Activated CD4-positive, alpha-beta T cell treated with anti-CD3 and anti-CD28 coated beads, Interleukin-2, Interleukin-4, amounts not matched to agents 100 ng/mL and 50 ng/mL, durations not matched to agents 16 hours and 8 hours (primary cell): ENCODE measurements at regions not wholly inside any gene's neighbourhood (a gene's known extent, or its start where the extent isn't known, plus 50 kb on each side); places are given as distances from the start of the nearest gene placed in this dataset.

Experiments used
- DNase-seq: peaks from one replicate; pipeline ENCODE4 v3.0.0-alpha.2; 2020; ENCODE audit warnings: low spot score

DNA sequence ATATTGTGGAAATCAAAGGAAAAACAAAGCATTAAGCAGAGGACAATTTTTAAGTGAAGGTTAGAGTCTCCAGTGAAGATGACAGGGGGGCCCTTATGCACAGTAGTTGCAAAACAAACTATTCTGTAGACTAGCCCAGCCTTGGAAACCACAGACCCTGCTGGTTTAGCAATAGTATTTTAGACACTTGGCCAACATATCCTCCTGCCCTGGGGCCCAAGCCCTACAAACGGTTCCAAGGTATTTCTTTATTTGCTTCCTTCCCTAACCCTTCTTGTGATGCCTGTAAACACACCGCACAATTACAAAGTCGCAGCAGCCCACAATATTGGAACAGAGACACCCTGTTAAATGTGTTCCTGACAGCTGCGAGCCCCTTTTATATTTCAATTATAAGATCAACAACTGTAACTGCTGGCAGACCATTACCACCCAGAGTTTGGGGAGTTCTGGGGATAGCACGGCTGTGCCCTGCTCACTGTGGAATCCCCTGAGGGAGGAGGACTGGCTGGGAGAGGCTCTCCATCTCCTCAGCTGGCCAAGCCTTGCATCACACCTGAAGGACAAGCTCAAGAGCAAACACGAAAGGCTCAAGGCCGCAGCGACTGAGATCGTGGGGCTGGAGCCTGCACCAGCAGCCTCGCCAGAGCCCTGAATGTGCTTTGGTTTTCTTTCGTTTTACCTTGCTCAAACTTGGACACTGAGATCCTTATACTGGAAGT, 282.2 kb upstream of the ATP5MC3 start:
- DNase-seq = no peak

GRCh38 chr2:175463169-175463568, 281.7 kb upstream of the ATP5MC3 start:
- DNase-seq = no peak

GRCh38 chr2:175462246-175462645, 280.7 kb upstream of the ATP5MC3 start:
- no peak for DNase-seq

- DNase-seq = no peak
These were observed 280.3 kb upstream of the ATP5MC3 start for GRCh38 chr2:175461839-175462238.

- no peak for DNase-seq
These were observed 276.5 kb upstream of the ATP5MC3 start for GRCh38 chr2:175457895-175458448.

DNA sequence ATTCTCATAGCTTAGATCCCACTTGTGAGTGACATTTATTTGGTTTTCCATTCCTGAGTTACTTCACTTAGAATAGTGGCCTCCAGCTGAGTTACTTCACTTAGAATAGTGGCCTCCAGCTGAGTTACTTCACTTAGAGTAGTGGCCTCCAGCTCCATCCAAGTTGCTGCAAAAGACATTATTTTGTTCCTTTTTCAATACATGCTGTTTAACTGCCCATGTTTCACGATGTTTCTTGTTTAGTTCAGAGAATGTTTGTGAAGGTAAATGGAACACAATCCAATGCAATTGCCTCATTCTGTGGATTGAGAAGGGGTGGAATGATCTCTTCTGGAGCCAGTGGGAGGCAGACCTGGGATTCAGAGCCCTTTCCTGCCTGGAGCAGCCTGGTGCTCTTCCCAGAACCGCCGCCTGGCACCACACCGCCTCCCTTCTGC, 273.5 kb upstream of the ATP5MC3 start:
- no peak for DNase-seq

GRCh38 chr2:175450029-175450760, 268.7 kb upstream of the ATP5MC3 start:
- DNase-seq = no peak

DNA sequence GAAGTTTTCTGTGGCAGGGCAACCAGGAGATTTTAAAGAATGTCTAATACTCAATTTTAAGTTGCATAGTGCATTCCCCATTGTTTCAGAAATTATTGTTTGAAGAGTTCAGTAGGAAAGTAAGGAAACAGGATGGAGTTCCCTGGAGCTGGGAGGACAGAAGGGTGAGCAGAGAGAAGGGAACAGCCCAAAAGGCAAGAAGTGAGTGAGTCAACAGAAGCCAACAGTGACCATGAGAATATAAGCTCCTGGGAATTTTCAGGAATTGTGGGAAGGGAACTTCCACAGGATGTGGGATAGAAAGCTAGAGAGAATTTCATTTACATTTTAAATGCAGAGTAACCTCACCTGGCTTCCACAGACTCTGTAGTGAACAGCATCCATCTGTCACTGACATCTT, 268.1 kb upstream of the ATP5MC3 start:
- DNase-seq = no peak

DNA sequence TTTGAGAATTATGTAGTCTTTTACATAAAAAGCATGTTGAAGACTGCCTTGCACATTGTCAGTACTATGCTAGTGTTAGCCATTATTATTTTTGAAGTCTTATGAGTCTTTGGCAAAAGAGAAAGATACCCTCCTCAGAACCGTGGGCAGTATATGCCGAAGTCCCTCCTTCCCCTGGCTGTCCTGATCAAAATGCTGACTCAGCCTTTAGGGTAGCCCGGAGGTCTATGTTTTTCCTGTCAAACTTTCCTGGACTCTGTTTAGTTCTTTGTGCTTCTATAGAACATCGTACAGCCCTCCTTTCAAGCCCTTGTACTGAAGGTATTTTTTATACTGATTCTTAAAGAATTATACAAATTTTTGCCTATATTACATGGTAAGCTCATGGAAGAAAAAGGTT, 264.7 kb upstream of the ATP5MC3 start:
- DNase-seq = no peak

DNA sequence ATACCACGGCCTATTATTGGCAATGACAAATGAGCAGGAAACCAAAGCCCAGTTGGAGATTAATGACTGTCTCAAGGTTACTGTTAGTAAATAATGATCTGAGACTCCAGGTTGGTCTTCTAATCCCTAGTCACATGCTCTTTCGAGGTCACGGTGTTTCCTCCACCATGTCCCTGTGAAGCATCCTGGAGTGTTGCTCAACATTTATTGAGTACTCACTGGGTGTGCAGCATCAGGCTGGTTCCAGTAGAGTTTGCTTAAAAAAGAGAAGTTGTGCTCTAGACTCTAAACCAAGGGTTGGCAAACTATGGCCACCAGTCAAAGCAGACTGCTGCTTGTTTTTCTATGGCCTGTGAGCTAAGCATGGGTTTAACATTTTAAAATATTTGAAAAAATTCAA, 263.8 kb upstream of the ATP5MC3 start:
- no peak for DNase-seq

DNA sequence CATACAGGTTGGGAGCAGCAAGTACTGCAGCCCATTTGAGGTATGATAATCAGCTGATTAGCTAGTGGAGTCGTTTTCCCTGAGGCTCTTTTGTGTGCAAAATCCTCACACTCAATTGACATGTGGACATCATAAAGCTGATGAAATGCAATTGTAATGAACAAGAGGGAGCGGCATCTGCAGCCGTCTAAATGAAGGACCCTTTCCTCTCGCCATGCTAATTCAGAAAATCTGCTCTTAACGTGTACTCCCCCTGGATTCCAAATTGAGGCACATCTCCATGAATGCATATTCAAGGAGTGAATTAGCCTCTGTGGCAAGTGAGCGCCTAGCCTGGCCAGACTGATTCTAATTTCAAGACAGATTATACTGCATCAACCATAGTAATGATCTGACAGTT, 260.9 kb upstream of the ATP5MC3 start:
- no peak for DNase-seq

- no peak for DNase-seq
These were observed 259.8 kb upstream of the ATP5MC3 start for GRCh38 chr2:175441181-175441761.

- DNase-seq = no peak
These were observed 257.9 kb upstream of the ATP5MC3 start for GRCh38 chr2:175439416-175439815.

DNA sequence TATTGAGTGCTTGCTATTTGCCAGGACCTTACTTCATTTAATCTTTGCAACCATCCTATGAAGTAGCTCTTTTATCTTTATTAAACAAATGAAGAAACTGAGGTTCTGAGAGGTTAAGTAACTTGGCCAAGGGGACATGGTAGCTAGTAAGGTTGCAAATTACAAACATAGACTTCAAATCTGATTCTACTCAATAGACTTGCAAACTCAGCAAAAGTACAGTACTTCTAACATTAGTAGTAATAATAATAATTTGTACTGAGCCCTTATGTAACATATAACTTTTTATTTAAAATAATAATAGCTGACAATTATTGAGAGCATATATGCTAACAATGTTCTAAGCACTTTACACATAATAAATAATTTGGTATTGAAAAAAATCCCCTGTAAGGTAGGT, 255.7 kb upstream of the ATP5MC3 start:
- no peak for DNase-seq

- no peak for DNase-seq
These were observed 254.6 kb upstream of the ATP5MC3 start for GRCh38 chr2:175436076-175436475.

DNA sequence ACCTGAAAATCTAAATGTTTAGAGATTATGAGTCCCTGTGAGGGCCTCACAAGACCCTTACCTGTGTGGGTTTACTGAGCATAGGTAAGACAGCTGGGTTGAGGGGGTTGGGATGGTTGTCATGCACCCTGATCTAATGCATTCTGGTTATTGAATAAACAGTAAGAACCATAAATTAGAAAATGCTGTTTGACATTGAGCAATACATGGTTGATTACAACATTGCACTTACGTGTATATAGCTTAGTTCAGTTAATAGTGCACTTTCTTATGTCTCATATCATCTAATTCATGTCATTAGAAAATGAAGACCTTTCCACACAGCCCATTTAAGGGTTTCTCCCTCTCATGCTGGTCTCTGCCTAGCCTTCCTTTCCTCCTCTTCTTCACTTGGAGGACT, 253.5 kb upstream of the ATP5MC3 start:
- DNase-seq = no peak

DNA sequence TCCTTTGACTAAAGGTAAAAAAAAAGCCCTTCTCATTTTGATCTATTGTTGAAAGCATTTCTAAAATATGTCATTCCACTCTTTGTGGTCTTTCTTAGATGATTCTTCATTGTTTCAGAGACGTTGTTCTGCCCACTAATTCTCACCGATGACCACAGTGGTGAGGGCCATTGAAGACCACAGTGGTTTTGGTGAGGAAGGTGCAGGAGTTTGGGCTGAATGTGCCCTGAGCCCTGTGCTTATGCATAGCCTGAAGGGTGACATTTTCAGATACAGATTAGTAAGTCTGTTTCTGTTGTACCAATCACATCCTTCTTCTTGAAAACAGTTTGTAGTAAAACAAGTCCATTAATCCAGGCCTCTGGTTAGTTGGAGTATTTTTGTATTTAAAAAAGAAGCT, 251.3 kb upstream of the ATP5MC3 start:
- no peak for DNase-seq

DNA sequence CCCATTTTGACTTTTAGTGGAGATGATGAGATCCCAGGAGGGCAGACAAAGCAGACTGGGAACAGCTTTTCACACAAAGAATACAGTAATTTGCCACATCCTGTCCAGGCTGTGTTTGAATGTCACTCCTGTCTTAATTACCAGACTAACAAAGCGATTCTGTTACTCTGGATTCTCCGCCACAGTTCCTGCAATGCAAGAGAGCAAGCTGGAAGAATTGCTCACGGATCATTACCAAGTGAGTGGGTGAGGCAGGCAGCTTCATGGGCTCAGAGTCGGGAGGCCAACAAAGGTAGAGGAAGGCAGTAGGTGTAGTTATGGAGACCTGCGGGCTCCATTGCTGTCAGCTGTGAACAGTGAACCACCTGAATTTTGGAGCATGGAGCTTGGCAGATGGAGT, 250.5 kb upstream of the ATP5MC3 start:
- DNase-seq = no peak

- no peak for DNase-seq
These were observed 249.8 kb upstream of the ATP5MC3 start for GRCh38 chr2:175431101-175431946.

DNA sequence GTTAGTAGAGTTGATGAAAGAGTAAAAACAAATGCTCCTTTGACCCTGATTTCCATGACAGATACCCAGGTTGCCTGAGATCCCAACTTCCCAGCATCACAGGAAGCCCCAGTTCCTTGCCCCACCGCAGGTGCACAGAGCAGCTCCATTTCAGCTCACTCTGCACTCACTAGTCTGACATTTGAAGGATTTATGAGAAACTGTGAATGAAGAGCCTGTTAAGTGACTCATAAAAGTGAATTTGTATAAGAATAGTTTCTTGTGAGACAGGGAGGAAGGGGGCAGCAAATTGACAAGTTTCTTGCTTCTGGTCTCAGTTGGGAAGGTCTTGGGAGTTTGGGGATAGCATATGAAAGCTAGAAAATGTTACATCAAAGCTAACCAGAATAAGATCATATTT, 248.7 kb upstream of the ATP5MC3 start:
- DNase-seq = no peak

DNA sequence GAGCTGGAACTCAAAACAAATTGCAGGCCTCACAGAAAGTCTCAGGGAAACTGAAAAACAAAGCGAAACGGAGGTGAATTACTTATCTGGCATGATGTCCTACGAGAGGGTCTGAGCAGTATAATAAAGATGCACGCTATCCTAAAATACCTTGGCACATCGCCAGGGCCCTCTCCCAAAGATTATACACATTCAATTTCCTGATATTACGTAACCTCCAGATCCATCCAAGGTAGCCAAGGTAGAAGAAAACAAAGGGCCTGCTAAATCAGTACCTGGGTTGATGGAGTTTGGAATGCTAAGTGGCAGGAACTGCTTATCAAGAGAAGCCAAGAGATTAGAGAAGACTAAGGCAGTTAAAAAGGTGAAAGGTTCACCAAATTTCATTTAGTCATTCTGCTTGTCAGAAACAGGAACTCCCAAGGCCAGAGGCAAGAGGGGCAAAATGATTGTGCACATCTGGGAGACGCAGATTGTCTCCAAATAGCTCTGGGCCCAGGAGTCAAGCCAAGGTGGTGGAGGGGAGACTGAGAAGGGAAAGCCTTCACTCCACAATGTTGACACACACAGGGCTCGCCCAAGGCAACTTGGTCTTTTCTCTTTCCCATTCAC, 236.8 kb upstream of the ATP5MC3 start:
- DNase-seq = no peak
